Prostate gland (tissue), 2 donors: ENCODE measurements at regions not wholly inside any gene's neighbourhood (a gene's known extent, or its start where the extent isn't known, plus 50 kb on each side); places are given as distances from the start of the nearest gene placed in this dataset.

Experiments used
- CTCF ChIP-seq, 4 experiments: fragments of 200-600 bp in 2 of 4; fragments of 450-650 bp in 2 of 4; sonication (generic) in 2 of 4; IDR thresholded peaks; 1 replicate in 3 of 4; 2 replicates in 1 of 4; pipeline ENCODE4 v1.5.1; 2016 to 2019; ENCODE audit warnings: antibody characterized with exemption in 4 of 4, mild to moderate bottlenecking in 2 of 4, moderate library complexity in 2 of 4
- POLR2A ChIP-seq: fragments of 450-650 bp; IDR thresholded peaks from one replicate; pipeline ENCODE4 v1.6.1; 2016; ENCODE audit warnings: antibody characterized with exemption, mild to moderate bottlenecking

DNA sequence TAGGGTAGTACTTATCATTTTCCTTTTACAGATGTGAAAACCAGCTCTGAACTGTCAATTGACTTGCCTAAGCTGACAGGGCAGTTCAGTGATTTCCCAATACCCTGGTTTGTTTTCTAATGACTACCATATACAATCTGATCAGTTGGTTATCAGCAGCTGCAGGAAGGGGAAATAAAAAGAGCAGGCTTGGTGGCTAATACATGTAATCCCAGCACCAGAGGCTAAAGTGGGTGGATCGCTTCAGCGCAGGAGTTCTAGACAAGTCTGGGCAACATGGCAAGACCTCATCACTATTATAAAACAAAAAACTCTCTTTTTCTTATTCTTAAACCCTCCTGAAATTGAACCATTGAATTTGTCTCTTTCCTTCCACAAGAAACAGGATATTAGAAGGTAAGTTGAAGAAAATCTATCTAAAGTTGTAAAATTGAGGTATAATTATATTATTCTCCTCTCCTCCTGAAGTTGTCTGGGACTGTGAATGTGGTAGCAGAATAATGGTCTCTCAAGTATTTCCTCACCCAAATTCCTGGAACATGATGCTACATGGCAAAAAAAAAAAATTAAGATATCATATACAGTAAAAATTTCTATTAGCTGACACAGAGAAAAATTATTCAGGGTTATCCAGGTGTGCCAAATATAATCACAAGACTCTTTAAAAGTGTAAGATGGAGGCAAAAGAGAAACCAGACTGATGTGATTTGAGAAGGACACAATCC lies 1441.6 kb downstream of the SUCLG1 start:
- TF ChIP-seq CTCF (IDR thresholded peaks at IDR 0.05) (no peak), POLR2A (no peak)
